IPS DF 19.7 (cell line): ENCODE measurements at regions not wholly inside any gene's neighbourhood (a gene's known extent, or its start where the extent isn't known, plus 50 kb on each side); places are given as distances from the start of the nearest gene placed in this dataset.

ENCODE experiments used
- DNase-seq: peaks from one replicate; pipeline ENCODE4 v3.0.0-alpha.2; 2013; ENCODE audit warnings: low read depth, low spot score

DNA sequence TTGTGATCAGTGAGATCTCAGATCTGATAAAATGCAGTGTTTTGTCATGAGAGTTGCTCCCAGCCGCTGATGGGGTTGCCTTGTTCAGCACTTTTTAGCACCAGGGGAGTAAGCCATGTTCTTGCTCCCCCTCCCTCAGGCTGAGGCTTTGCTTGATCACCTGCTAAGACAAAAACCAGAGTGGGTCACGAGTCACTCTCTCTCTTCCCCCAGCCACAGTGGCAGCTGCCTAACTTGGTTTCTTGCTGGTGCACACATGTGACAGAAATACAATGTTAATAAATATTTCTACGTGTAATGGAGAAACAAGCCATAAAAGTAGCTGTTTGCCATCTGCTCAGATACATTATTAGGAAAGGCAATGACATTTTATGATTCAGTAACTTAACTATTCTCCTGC, 212.4 kb upstream of the DMRT1 start:
- no peak for DNase-seq

- no peak for DNase-seq
Measured at GRCh38 chr9:630817-631216, 210.7 kb upstream of the DMRT1 start.

GRCh38 chr9:631596-631995, 209.9 kb upstream of the DMRT1 start:
- DNase-seq: no peak

GRCh38 chr9:633461-633860, 208.0 kb upstream of the DMRT1 start:
- no peak for DNase-seq

- no peak for DNase-seq
Measured at GRCh38 chr9:636931-637591, 204.4 kb upstream of the DMRT1 start.

- no peak for DNase-seq
Measured at GRCh38 chr9:638152-638551, 203.3 kb upstream of the DMRT1 start.

GRCh38 chr9:642014-642413, 199.5 kb upstream of the DMRT1 start:
- no peak for DNase-seq

DNA sequence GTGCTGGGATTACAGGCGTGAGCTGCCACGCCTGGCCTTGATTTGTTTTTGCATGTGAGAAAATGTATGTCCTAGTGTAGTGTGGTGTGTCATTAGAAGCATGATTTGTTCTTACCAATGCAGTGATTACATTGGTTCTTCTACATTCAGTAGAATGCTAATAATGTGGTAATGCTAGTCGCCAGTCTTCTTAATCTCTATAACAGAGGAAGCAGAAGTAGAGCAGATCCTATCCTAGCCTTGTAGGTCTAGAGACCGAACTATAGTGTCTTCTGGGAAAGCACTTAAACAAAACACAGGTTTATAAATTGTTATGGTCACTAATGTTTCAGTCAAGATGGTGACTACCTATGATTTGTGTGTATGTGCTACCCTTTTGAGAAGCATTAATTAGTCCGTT, 197.5 kb upstream of the DMRT1 start:
- no peak for DNase-seq

DNA sequence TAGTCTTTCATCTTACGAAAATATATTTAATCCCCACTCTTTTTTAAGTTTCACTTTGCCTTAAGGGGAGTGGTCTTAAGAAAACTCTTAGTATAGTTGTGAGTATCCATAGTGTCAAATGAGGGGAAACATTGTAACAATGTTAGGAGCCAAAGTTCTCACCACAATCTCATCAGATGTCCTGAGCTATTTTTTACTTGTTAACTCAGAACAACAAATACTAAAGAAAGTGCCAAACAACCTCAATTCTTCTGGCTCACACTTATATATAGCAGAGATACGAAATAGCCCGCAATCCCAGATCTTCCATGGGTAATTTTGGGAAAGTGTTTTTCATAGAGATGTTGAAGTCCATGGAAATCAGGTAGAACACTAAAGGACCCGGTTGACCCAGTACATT, 194.0 kb upstream of the DMRT1 start:
- no peak for DNase-seq

DNA sequence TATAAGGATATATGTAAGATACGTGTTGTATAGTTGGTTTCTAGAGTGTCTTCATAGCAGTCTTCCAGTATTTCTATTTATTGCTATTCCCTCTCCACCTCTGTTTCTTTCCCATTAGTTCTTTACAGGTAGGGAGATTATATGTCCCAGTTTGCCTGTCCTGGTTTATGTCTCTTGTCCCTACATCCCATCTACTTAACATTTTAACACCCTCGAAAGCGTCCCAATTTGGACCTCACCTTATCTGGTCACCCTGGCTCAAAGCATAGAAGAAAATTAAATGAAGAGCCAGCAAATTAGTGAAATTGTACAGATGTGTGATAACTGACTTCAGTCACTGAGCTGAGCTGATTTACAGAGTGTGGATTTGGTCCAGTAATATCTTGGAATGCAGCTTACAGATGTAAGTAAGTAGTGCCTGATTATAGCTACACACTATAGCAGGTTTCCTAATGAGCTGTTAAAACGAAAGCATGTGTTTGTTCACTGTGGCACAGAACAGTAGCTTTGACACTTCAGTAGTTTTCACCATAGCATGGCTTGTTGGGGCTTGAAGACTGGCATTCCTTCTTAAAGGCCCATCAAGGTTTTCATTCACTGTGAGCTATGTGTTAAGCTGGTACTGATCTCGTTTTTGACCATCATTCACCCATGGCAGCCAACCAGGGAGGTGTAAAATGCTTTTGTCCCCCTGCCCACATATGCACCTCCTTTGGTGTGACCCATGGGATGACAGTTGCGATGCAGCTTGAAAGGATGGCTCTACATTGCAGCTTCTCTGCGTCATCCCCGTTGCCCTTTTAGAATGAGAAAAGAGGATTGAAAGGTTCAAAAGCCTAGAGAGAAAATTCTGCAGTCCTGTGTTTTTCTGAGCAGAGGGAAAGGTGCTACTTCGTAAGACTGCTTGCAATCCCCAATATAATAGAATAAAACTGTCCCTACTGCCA, 192.1 kb upstream of the DMRT1 start:
- no peak for DNase-seq

- DNase-seq: peak; percentile 23
Measured at GRCh38 chr9:650362-650761, 191.1 kb upstream of the DMRT1 start.

GRCh38 chr9:651371-651770, 190.1 kb upstream of the DMRT1 start:
- DNase-seq: no peak

DNA sequence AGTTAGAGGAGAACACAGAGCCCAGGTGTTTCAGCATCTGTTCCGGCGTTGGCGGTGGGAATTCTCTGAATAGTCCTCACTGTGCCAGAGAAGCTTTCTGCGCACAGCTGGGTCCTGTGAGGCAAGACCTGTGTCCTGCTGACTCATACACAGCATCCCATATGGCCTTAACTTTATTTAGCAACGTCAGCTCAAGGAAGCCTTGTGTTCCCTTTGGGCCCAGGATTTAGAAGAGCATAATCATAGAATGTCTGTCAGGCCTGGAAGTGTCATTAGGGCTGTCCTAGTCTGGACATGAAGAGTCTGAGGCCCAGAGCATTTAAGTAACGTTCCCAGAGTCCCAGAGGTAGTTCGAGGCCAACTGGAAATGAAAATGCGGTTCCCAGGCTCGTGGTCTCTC, 188.6 kb upstream of the DMRT1 start:
- DNase-seq: no peak

DNA sequence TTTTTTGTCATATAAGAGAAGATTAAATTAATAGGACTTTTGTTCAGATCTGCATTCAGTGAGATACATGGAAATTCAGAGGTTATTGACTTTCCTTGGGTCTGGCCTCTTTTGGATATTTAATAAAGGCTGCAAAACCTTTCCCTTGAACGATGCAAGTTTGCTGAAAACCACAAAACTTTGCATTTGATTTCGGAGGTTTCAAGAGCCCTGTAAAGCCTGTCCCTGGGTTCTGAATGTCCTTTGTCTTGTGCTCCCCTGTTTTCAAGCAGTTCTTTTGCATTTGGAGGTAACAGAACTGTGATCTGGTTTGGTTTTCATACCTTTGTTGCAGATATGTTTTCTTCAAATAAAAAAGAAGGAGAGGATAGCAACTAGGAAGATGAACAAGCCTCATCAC, 188.1 kb upstream of the DMRT1 start:
- DNase-seq: no peak

DNA sequence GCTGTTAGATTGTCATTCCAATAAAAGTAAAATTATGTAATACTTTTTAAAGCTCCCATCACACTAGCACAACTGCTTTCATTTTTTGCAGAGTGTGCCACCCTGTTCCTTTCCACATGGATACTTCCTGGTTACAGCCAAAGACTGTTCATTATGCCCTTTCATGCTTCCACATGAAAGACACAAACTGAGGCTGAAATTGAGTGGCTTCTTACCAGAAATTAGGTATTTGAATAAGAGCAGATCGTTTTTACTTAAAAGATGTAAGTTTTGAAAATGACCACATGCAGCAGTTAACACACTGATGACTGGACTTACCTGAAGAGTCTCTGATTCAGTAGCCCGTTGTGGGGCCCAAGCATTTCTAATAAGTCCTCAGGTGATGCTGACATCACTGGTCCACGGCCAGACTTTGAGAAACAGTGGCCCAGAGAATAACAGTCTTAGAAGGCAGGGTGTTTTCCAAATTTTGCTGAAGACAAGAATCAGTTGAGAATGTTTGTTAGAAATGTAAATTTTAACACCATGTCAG, 187.6 kb upstream of the DMRT1 start:
- no peak for DNase-seq

GRCh38 chr9:655875-656274, 185.6 kb upstream of the DMRT1 start:
- DNase-seq: no peak

GRCh38 chr9:656926-657568, 184.4 kb upstream of the DMRT1 start:
- no peak for DNase-seq

DNA sequence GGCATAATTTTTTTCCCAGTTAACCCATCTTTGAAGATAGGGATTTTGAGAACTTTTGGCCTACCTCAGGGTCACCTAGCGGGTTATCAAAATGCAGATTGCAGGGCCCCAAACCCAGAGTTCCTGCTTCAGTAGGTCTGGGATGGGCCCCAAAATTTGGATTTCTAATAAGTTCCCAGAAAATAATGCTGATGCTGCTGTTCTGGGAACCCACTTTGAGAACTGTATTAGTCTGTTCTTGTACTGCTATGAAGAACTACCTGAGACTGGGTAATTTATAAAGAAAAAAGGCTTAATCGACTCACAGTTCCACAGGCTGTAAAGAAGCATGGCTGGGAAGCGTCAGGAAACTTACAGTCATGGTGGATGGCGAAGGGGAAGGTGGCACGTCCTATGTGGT, 182.2 kb upstream of the DMRT1 start:
- DNase-seq: no peak

DNA sequence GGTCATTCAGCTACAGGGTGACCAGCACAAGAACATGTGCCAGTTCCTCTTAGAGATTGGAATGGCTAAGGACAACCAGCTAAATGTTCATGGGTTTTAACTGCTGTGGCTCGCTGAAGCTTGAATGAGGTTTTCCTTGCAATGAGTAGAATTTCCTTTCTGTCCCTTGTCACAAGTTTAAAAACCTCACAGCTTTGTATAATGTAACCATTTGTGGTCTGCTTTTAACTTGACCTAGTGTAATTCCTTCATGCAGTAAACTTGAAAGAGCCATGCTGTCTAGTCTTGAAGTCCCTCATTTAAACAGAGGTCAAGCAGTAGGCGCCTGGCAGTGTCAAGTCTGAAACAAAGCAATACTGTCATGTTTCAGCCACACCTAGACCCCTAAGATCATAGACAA, 181.3 kb upstream of the DMRT1 start:
- no peak for DNase-seq

DNA sequence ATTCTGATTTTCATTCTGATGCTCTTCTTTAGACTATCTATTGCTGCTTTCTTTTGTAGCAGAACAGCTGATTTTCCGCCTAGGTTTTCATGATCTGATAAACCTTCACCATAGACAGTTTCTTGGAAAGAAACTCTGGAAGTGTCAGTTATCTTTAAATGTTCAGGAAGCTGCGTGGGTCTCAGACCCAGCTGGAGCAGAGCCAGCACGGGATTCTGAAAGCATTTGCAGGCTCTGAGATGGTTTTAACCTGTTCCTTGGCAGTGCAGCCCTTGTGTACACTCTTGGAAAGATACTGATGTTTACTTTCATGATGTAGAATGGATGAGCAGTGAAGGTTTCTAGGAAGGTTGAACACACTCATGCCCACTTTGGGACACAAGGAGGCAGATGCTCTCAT, 178.0 kb upstream of the DMRT1 start:
- DNase-seq: no peak

- no peak for DNase-seq
Measured at GRCh38 chr9:665296-665695, 176.2 kb upstream of the DMRT1 start.

GRCh38 chr9:671997-672396, 169.5 kb upstream of the DMRT1 start:
- DNase-seq: no peak
